ENCODE measurements at regions not wholly inside any gene's neighbourhood (a gene's known extent, or its start where the extent isn't known, plus 50 kb on each side); places are given as distances from the start of the nearest gene placed in this dataset.
A peak's percentile ranks its signal among the peaks of the same experiment; 100 is the strongest.

- DNase-seq (ENCODE audit: low spot score) = no peak
Measured at GRCh38 chrX:15191830-15192229, 78.1 kb downstream of the ASB9 start.

GRCh38 chrX:15188039-15188438, 81.8 kb downstream of the ASB9 start:
- no peak for DNase-seq (ENCODE audit: low spot score)

DNA sequence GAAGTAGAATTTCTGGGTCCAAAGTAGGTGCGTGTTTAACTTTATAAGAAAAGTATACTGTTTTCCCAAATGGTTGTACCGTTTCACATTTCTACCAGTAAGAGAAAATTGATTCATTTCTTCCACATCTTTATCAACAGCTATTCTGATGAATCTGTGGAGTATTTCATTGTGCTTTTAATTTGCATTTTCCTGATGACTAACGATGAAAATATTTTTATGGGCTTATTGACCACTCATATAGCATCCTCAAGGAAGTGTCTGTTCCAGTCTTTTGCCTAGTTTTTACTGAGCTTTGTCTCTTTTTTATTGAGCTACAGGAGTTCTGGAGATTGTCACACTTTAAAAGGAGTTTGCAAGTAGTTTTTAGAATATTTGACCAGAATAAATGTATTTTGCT, 92.6 kb downstream of the ASB9 start:
- no peak for DNase-seq (ENCODE audit: low spot score)

GRCh38 chrX:15173411-15173810, 96.5 kb downstream of the ASB9 start:
- no peak for DNase-seq (ENCODE audit: low spot score)

DNA sequence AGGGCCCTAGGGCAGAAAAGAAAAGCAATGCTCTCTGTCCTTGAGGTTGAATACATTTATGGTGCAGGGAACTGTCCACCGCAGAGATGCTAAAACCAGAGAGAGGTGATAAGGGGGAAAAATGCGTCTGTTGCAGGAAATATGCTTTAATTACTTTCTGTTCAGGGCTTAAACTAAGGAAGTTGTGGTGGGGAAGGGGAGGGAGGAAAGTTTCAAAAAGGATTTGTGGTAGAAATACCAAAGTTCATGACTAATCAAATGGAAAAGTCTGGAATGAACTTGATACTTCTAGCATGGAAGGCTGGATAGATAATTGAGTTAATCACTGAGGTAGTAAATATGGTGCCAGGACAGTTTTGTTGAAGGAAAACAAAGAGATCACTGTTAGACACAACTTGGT, 99.0 kb downstream of the ASB9 start:
- DNase-seq (ENCODE audit: low spot score) = no peak

DNA sequence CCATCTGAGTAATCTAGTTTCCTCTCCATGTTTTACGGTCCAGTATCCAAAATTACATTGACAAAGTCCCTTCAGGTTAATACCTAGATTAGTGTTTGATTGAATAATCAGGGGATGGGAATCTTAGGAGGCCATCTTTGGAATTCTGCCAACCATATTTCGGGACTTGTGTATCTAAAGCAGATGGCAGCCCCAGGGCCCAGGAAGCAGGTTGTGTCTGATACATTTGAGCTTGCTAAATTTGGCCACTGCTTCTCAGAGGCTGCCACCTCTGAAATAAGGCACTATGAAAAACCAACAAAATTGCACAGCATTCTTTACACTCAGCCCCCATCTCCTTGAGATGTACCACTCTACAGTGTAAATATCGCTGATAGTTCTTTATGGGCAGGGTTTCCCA, 102.1 kb downstream of the ASB9 start:
- no peak for DNase-seq (ENCODE audit: low spot score)

- DNase-seq (ENCODE audit: low spot score) = no peak
Measured at GRCh38 chrX:15165832-15166231, 104.1 kb downstream of the ASB9 start.

GRCh38 chrX:15163131-15163530, 106.8 kb downstream of the ASB9 start:
- DNase-seq (ENCODE audit: low spot score) = no peak

DNA sequence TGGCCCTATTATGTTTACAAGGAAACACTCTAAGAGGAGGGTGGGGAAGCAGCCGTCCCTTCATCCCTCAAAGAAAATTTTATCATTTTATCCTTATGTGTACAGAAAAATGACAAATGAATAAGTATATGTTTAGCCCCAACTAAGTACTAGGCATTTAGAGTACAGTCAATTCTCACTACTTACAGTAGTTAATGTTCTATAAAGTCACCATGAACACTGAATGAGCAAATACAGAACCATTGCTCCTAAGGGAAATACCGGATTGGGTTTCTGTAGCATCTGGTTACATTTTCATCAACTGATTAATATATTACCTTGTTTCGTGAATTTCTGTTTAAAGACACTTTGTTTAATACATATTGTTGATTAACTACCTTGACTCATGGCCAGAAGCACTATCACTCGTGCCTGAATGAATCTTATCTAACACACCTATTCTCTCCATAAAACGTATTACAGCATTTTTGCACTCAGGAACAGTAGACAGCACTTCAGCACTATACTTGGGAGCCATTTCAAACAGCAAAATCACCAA, 109.3 kb downstream of the ASB9 start:
- no peak for DNase-seq (ENCODE audit: low spot score)

DNA sequence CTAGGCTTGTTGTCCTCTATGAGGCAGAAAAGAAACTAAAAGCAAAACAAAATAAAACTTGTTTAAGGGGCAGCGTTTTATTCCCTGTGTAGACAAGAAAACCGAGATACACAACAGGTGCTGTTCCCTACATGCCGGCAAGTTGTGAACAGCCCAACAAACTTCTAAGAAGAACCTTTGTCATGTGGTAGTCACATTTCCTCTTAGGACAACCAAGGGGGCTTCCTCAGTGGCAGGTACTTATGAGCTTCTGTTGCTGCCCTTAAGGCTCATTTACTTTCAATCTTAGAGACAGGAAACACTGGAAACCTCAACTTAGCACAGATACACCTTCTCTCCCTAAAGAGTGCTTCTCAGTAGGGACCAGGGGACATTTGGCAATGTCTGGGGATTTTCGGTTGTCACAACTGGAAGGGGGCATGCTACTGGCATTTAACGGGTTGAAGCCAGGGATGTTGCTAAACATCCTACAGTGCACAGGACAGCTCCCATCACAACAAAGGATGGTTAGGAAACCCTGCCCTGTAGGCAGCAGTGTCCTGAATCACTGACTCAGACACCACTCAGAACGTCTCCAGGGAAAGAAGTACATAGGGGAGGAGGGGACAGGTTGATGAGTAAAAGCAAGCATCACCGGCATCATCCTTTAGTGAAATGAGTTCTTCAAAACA, 111.0 kb downstream of the ASB9 start:
- DNase-seq (ENCODE audit: low spot score) = no peak

- DNase-seq (ENCODE audit: low spot score) = no peak
Measured at GRCh38 chrX:15158350-15158735, 111.5 kb downstream of the ASB9 start.

DNA sequence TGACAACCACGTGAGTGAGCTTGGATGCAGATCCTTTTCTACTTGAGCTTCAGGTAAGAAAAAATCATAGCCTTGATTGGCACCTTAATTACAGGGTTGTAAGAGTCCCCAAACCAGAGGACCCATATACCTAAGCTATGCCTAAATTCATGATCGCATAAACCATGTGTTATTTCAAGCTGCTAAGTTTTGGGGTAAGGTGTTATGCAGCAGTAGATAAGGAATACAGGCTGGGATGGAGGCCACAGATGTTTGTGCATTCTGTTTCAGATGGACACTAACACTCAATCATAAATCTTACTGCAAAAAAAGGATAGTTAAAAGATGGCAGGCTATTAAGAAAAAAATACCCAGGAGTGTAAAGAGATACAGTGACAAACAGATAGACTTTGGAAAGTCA, 112.3 kb downstream of the ASB9 start:
- DNase-seq (ENCODE audit: low spot score) = no peak

DNA sequence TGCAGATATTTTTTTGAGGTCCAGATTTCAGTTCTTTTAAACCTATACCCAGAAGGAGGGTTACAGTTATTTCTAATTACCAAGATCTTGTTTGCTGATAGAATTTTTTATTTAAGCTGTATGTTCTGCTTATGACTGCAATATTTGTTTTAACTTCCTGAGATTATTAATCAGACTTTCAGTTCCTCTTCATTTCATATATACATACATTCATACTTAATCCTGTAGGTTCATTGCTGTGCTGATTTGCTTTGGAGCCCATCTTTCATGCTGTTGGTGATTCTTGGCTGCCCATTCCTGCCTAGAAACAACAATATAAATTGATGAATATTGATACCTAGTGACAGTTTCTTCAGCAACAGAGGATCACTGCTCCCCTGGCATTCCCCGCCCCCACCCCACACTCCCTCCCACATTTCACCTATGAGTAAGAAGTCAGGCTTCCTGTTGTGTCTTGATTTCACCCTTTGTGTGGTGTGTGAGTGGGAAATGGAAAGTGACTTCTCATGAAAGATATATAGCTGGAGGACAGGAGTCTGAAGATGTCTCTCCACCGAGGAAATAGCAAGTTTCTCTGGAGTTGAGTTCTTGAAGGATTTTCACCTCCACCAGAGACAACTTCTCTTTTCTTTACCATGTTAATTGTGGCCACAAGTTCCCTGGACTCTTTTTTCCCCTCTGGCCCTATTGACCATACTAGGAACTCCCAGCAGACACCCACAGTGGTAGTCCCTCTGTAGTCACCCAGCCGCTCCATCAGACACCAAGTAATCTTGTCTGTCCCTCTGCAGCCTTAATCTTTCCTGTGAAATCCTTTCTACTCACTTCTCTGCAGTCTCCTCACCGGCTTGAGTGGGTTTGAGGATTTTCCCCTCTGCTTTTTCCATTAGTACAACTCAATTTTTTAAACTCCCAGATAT, 118.4 kb downstream of the ASB9 start:
- no peak for DNase-seq (ENCODE audit: low spot score)

DNA sequence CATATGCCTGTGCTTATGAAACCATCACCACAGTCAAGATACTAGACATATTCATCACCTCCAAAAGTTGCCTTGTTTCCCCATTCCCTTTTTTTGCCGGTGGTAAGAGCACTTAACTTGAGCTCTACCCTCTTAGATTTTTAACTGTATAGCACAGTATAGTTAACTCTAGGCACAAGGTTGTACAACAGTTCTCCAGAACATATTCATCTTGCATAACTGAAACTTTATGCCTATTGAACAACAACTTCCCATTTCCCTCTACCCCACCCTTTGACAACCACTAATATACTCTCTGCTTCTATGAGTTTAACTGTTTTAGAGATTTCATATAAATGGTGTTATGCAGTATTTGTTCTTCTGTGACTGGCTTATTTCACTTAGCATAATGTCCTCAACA, 119.3 kb downstream of the ASB9 start:
- no peak for DNase-seq (ENCODE audit: low spot score)

DNA sequence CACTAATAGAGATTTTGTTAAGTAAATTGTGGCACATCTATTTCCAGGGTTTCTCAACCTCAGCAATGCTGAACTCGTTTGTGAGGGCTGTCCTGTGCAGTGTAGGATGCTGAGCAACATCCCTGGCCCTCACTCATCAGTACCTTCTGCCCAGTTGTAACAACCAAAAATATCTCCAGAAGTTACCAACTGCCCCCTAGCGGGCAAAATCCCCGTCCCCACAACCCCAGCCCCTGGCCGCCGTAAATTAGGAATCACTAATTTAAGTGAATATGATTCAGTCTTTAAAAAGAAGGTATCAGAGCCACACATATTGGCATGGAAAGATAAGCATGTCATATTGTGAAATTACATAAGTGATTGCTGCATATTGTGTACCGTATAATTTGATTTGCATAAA, 123.4 kb downstream of the ASB9 start:
- no peak for DNase-seq (ENCODE audit: low spot score)

GRCh38 chrX:15143825-15144121, 126.1 kb downstream of the ASB9 start:
- no peak for DNase-seq (ENCODE audit: low spot score)

- peak; percentile 53 for DNase-seq (ENCODE audit: low spot score)
Measured at GRCh38 chrX:15143050-15143824, 126.6 kb downstream of the ASB9 start.

- no peak for DNase-seq (ENCODE audit: low spot score)
Measured at GRCh38 chrX:15142084-15142715, 127.7 kb downstream of the ASB9 start.

DNA sequence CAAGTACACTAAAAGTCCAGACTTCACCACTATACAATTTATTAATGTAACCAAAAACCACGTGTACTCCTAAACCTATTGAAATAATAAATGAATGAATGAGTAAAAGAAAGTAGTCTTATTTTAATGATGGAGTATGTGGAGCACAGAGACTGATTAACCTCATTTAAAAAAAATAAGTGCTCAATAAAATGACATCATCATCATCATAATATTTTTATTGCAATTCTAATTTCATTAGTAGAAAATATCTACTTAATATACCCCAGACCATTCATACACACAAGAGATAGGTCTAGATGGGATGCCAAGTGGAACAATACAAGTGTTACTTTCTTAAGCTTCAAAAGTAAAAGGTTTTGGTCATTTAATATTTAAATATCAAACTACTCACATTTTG, 133.1 kb downstream of the ASB9 start:
- DNase-seq (ENCODE audit: low spot score) = no peak

- no peak for DNase-seq (ENCODE audit: low spot score)
Measured at GRCh38 chrX:15129412-15129811, 140.5 kb downstream of the ASB9 start.

DNA sequence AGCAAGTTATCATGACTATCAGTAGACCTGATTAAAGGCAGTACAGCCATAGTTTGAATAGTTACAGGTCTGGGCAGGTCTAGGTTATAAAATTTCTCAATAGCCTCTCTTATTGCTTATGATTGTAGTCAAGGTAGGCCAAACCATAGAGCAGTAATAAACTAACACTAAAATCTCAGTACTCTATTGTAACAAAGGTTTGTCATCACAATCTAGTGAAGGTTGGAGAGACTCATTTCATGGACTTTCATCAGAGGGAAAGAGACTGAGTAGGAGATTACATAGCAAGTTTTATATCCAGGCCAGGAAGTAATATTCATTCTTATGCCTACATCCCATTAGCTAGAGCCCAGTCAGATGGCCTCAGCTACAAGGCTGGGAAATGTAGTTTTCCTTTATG, 141.0 kb downstream of the ASB9 start:
- no peak for DNase-seq (ENCODE audit: low spot score)

DNA sequence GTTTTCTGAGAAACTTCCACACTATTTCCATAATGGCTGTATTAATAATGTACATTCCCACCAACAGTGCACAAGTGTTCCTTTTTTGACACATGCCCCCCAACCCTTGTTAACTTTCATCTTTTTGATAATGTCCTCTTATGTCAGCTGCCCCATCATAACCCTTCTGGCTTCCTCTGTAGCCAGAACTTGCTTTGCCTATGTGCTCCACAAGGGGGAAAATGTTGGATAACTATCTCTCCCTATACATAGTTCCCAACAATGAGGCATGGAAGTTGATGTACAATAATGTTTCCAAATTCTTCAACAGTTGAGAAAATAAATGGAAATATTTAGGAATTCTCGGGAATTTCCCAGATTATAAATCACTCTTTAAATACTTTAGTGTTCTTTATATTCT, 142.9 kb downstream of the ASB9 start:
- DNase-seq (ENCODE audit: low spot score) = no peak
